ENCODE measurements at regions not wholly inside any gene's neighbourhood (a gene's known extent, or its start where the extent isn't known, plus 50 kb on each side); places are given as distances from the start of the nearest gene placed in this dataset.

DNA sequence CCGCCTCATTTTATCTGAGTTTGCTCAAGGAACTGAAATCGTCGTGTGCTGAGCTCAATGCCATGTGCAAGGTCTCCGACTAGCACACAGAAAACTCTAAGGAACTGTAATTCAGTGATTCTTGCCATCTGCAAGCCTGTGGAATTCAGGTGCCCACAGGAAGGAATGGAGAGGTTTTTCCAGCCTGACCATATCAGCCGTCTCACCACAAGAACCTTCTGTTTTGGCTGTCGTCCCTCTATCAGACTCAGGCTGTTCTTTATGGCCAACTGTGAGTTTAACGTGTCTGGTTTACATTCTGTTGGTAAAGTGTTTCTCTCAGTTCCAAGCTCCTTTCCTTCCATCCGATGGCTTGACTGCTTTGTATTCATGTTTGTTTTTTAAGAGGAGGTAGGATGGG is 293.5 kb downstream of the SPRY2 start:
- H3K4me1 ChIP-seq (ENCODE audit: control insufficient read depth in 4 of 4, insufficient read depth in 4 of 4, low read length in 3 of 4), result no peaks in the 10 kb centered on the region
- WGBS, result 90% methylated on average over 8 of the region's 8 CpGs
- H3K36me3 ChIP-seq (ENCODE audit: control insufficient read depth in 4 of 4, insufficient read depth in 3 of 4, low read depth in 1 of 4, low read length in 3 of 4), result no peaks in the 10 kb centered on the region

DNA sequence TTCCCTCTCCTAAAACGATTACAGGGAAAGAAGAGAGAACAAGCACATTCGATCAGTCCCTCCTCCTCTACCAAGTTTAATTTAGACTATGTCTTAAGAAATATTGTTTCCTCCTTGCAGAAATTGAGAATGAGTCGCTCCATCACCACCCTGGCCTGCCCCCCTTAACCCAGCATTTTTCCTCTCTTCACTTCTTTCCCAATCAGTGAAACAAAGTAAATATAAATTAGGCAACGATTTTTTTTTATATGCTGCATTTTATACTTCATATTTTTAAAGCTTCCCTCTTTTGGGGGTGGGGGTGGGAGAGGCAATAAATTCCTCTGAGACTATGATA is 300.0 kb downstream of the SPRY2 start:
- Histone ChIP-seq H3K27me3 (ENCODE audit: control insufficient read depth in 4 of 4, insufficient read depth in 4 of 4, low read length in 3 of 4) (no peaks in the 10 kb centered on the region), H3K9ac (ENCODE audit: low read depth in 1 of 2, low read length in 2 of 2) (no peak overlapping the region), H3K4me3 (ENCODE audit: low read depth in 1 of 3, low read length in 3 of 3) (no peak overlapping the region), H3K27ac (ENCODE audit: low read depth in 1 of 2, low read length in 2 of 2) (no peak overlapping the region), H3K9me3 (ENCODE audit: control insufficient read depth in 4 of 4, low read length in 3 of 4) (no peaks in the 10 kb centered on the region), H3K4me1 (ENCODE audit: control insufficient read depth in 4 of 4, insufficient read depth in 4 of 4, low read length in 3 of 4) (no peaks in the 10 kb centered on the region), H3K36me3 (ENCODE audit: control insufficient read depth in 4 of 4, insufficient read depth in 3 of 4, low read depth in 1 of 4, low read length in 3 of 4) (no peaks in the 10 kb centered on the region)
- DNase-seq (ENCODE audit: low spot score), result no peak
- 62% methylated on average over 4 of the region's 4 CpGs for WGBS
- TF ChIP-seq RXRA (IDR thresholded peaks at IDR 0.05) (no peak), YY1 (IDR thresholded peaks at IDR 0.05) (no peak), SP1 (IDR thresholded peaks at IDR 0.05) (no peak)

More for the DNA sequence above, 293.5 kb downstream of the SPRY2 start:
- TF ChIP-seq, protein P1, sequence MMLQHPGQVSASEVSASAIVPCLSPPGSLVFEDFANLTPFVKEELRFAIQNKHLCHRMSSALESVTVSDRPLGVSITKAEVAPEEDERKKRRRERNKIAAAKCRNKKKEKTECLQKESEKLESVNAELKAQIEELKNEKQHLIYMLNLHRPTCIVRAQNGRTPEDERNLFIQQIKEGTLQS (IDR thresholded peaks at IDR 0.05), result no peak
- TF ChIP-seq, protein P2, sequence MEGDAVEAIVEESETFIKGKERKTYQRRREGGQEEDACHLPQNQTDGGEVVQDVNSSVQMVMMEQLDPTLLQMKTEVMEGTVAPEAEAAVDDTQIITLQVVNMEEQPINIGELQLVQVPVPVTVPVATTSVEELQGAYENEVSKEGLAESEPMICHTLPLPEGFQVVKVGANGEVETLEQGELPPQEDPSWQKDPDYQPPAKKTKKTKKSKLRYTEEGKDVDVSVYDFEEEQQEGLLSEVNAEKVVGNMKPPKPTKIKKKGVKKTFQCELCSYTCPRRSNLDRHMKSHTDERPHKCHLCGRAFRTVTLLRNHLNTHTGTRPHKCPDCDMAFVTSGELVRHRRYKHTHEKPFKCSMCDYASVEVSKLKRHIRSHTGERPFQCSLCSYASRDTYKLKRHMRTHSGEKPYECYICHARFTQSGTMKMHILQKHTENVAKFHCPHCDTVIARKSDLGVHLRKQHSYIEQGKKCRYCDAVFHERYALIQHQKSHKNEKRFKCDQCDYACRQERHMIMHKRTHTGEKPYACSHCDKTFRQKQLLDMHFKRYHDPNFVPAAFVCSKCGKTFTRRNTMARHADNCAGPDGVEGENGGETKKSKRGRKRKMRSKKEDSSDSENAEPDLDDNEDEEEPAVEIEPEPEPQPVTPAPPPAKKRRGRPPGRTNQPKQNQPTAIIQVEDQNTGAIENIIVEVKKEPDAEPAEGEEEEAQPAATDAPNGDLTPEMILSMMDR (IDR thresholded peaks at IDR 0.05; ENCODE audit: low read depth, low read length, missing input control), result no peak
- no peak for TF ChIP-seq FOXA1 (IDR thresholded peaks at IDR 0.05)
- TF ChIP-seq EGR1 (IDR thresholded peaks at IDR 0.05; ENCODE audit: low read depth in 2 of 2), result no peak
- no peak for TF ChIP-seq JUND (IDR thresholded peaks at IDR 0.05)
- no peak for TF ChIP-seq REST (IDR thresholded peaks at IDR 0.05)
- TF ChIP-seq YY1 (IDR thresholded peaks at IDR 0.05), result no peak
- no peak for TF ChIP-seq RAD21 (IDR thresholded peaks at IDR 0.05)
- TF ChIP-seq, protein P3, sequence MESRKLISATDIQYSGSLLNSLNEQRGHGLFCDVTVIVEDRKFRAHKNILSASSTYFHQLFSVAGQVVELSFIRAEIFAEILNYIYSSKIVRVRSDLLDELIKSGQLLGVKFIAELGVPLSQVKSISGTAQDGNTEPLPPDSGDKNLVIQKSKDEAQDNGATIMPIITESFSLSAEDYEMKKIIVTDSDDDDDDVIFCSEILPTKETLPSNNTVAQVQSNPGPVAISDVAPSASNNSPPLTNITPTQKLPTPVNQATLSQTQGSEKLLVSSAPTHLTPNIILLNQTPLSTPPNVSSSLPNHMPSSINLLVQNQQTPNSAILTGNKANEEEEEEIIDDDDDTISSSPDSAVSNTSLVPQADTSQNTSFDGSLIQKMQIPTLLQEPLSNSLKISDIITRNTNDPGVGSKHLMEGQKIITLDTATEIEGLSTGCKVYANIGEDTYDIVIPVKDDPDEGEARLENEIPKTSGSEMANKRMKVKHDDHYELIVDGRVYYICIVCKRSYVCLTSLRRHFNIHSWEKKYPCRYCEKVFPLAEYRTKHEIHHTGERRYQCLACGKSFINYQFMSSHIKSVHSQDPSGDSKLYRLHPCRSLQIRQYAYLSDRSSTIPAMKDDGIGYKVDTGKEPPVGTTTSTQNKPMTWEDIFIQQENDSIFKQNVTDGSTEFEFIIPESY (IDR thresholded peaks at IDR 0.05), result no peak
- TF ChIP-seq SP1 (IDR thresholded peaks at IDR 0.05), result no peak
- TF ChIP-seq GABPA (IDR thresholded peaks at IDR 0.05 in 1 of 2, conservative IDR thresholded peaks at IDR 0.05 in 1 of 2), result no peak
- no peak for TF ChIP-seq HNF4A (conservative IDR thresholded peaks at IDR 0.05)
- no peak for TF ChIP-seq NR2F2 (IDR thresholded peaks at IDR 0.05)
- DNase-seq (ENCODE audit: low spot score), result no peak
- H3K4me3 ChIP-seq (ENCODE audit: low read depth in 1 of 3, low read length in 3 of 3), result no peak overlapping the region
- H3K27ac ChIP-seq (ENCODE audit: low read depth in 1 of 2, low read length in 2 of 2), result no peak overlapping the region
- no peaks in the 10 kb centered on the region for H3K27me3 ChIP-seq (ENCODE audit: control insufficient read depth in 4 of 4, insufficient read depth in 4 of 4, low read length in 3 of 4)
- no peaks in the 10 kb centered on the region for H3K9me3 ChIP-seq (ENCODE audit: control insufficient read depth in 4 of 4, low read length in 3 of 4)
- H3K9ac ChIP-seq (ENCODE audit: low read depth in 1 of 2, low read length in 2 of 2), result no peak overlapping the region

Data from liver (tissue), 8 donors.